C4-2B (cell line): ENCODE measurements at regions not wholly inside any gene's neighbourhood (a gene's known extent, or its start where the extent isn't known, plus 50 kb on each side); places are given as distances from the start of the nearest gene placed in this dataset.

ENCODE experiments used
- ZFX ChIP-seq: fragments of 450-650 bp; IDR thresholded peaks from 2 replicates; pipeline ENCODE4 v1.6.1; 2017
- TF ChIP-seq, protein P1 (sequence below): fragments of 450-650 bp; conservative IDR thresholded peaks from 2 replicates; pipeline ENCODE4 v1.5.1; 2017; ENCODE audit warnings: mild to moderate bottlenecking

DNA sequence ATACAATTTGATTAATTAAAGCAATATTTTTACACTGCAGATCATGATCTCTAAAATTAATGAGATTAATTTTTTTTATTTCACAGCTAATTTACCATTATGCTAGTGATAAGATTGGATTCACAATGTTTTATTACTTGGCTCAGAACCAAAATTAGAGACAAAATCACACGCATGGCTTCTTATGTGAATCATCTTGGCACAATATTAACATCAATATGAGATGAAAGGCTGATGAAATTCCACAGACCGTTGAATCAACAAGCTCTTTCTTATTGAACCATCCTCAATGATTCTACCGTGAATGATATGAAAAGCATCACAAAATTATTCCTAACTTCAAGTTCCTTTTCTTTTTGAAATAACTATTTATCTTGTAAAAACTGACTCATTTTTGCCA is 544.9 kb downstream of the KCNT2 start:
- TF ChIP-seq, protein P1, sequence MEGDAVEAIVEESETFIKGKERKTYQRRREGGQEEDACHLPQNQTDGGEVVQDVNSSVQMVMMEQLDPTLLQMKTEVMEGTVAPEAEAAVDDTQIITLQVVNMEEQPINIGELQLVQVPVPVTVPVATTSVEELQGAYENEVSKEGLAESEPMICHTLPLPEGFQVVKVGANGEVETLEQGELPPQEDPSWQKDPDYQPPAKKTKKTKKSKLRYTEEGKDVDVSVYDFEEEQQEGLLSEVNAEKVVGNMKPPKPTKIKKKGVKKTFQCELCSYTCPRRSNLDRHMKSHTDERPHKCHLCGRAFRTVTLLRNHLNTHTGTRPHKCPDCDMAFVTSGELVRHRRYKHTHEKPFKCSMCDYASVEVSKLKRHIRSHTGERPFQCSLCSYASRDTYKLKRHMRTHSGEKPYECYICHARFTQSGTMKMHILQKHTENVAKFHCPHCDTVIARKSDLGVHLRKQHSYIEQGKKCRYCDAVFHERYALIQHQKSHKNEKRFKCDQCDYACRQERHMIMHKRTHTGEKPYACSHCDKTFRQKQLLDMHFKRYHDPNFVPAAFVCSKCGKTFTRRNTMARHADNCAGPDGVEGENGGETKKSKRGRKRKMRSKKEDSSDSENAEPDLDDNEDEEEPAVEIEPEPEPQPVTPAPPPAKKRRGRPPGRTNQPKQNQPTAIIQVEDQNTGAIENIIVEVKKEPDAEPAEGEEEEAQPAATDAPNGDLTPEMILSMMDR: no peak
- no peak for TF ChIP-seq ZFX
